ENCODE measurements at regions not wholly inside any gene's neighbourhood (a gene's known extent, or its start where the extent isn't known, plus 50 kb on each side); places are given as distances from the start of the nearest gene placed in this dataset.
"Not testable (repeated sequence)": the region's sequence is repeated elsewhere in the genome, so short reads cannot be mapped to it uniquely, and the experiment has no call there.

- no peak for DNase-seq
These were observed 658.7 kb downstream of the JRKL start for GRCh38 chr11:97048481-97048880.

GRCh38 chr11:97060184-97060583 is 670.4 kb downstream of the JRKL start:
- no peak for DNase-seq

GRCh38 chr11:97069160-97069559 is 679.3 kb downstream of the JRKL start:
- DNase-seq, result no peak

GRCh38 chr11:97072420-97072819 is 682.6 kb downstream of the JRKL start:
- DNase-seq, result no peak

- DNase-seq, result not testable (repeated sequence)
These were observed 686.9 kb downstream of the JRKL start for GRCh38 chr11:97076666-97077065.

GRCh38 chr11:97078443-97078842 is 688.6 kb downstream of the JRKL start:
- no peak for DNase-seq

GRCh38 chr11:97079244-97079643 is 689.4 kb downstream of the JRKL start:
- no peak for DNase-seq

- no peak for DNase-seq
These were observed 697.6 kb downstream of the JRKL start for GRCh38 chr11:97087419-97087818.

- no peak for DNase-seq
These were observed 703.0 kb downstream of the JRKL start for GRCh38 chr11:97092823-97093222.

DNA sequence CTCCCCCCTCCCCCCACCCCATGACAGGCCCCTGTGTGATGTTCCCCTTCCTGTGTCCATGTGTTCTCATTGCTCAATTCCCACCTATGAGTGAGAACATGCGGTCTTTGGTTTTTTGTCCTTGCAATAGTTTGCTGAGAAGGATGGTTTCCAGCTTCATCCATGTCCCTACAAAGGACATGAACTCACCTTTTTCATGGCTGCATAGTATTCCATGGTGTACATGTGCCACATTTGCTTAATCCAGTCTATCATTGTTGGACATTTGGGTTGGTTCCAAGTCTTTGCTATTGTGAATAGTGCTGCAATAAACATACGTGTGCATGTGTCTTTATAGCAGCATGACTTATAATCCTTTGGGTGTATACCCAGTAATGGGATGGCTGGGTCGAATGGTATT is 712.4 kb downstream of the JRKL start:
- DNase-seq, result not testable (repeated sequence)

GRCh38 chr11:97107604-97108003 is 717.8 kb downstream of the JRKL start:
- DNase-seq, result no peak

DNA sequence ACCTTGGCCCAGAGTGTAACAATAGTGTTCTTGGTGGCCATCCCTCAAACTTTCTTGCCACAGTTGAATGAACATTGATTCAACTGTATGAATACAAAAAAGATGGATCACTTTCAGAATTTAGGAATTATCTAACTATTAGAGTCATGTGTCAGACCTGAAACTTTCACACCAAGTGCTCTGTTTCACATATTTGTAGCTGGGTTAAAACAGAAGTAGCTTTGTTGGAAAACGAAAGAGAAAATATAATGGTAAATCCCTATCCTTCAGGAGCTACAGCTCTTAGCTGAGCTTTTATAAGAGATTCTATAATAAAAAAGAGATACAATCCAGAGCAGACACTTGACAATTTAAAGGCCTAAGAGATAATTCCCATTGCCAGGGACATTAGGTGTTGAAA is 719.3 kb downstream of the JRKL start:
- no peak for DNase-seq

DNA sequence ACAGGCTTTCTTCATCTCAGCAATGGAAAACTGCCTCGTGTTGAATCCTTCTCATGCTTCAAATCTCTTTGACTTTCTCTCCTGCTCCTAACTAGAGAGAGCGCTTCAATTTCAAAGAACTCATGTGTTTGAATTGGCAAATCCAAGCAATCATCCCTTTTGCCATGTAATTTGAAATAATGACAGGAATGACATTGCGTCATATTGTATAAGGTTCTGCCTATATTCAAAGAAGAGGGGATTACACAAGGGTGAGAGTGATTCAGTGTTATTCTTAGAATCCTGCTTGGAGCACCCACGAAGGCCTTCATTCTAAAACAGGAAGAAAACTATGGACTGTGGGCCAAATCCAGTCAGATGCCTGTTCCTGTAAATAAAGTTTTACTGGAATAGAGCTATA is 720.6 kb downstream of the JRKL start:
- DNase-seq, result no peak

DNA sequence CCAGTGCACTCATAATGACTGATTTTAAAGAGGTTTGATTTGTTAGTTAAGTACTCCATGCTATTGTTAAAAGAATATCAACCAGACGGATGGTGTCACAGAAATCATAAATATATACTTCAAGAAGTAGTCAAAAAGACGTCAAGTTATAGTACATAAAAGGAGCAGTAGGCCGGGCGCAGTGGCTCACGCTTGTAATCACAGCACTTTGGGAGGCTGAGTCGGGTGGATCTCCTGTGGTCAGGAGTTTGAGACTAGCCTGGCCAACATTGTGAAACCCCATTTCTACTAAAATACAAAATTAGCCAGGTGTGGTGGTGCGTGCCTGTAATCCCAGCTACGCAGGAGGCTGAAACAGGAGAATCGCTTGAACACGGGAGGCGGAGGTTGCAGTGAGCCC is 721.7 kb downstream of the JRKL start:
- no peak for DNase-seq

- no peak for DNase-seq
These were observed 728.9 kb downstream of the JRKL start for GRCh38 chr11:97118614-97119200.

GRCh38 chr11:97123237-97123636 is 733.4 kb downstream of the JRKL start:
- DNase-seq, result no peak

GRCh38 chr11:97136067-97136466 is 746.3 kb downstream of the JRKL start:
- DNase-seq, result no peak

- peak; percentile 1 for DNase-seq
These were observed 751.2 kb downstream of the JRKL start for GRCh38 chr11:97140885-97141494.

GRCh38 chr11:97143463-97143862 is 753.6 kb downstream of the JRKL start:
- no peak for DNase-seq

DNA sequence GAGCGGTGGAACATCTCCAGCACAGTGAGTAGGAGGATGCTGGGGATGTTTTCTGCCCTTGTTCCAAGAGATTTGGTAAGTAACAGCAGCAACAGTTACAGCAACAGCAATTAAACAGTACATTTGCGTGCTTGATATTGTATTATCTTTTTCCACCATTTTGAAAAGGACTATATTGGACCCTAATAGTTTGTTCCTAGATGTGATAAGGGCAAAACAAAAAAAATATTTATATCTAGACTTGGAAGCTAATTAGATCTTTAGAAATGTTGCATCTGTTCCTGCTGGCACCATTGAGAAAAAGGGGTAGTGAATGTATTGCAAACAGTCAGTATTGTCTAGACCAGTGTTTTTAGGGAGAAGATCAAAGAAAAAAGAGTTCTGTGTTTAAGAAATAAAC is 759.9 kb downstream of the JRKL start:
- DNase-seq, result no peak

- DNase-seq, result no peak
These were observed 767.5 kb downstream of the JRKL start for GRCh38 chr11:97157221-97157740.

DNA sequence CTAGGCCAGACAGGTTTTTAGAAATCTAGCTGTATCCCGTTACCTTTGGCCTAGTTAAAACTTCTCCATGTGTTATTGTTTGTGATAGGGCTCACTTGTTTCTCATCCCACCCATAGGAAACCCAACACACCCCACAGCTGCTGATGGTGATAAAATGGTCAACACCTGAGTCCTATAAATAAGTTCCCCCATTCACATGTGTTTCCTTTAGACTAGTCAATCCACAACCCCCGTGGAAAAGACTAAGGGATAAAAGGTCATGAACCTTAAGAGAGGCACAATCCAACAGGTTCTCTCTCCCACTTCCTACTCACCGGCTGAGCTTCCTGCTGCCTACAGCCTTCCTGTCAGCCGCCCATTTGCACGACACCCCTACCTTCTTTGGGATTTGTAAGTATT is 768.4 kb downstream of the JRKL start:
- DNase-seq, result no peak

DNA sequence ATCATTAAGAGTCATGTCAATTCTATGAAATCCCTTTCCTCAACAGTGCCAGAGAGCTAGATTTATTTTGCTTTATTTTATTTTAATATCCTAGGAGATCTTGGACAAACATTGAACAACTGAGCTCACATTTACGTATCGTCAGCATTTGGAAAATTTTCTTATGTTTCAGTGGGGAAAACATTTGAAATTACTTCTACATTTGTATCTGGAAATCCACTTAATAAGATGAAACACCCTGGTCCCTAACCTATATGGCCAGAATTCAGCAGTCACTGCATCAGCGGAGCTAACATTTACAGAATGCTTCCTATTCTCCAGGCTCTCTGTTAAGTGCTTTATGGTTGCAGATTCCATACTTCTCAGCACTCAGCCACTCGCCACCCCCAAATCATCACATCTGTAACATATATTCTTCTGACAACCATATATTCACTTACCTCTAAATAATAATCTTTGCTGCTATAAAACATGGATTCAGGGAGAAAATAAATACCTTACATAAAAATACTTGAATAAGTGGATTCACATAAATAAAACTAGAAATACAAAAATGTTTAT is 773.9 kb downstream of the JRKL start:
- no peak for DNase-seq

- no peak for DNase-seq
These were observed 812.2 kb downstream of the JRKL start for GRCh38 chr11:97201743-97202612.

Measured in NCI-H2081 treated with DMSO at 0.1 percent for 48 hours (cell line).